Type B pancreatic cell (in vitro differentiated cells): ENCODE measurements at regions not wholly inside any gene's neighbourhood (a gene's known extent, or its start where the extent isn't known, plus 50 kb on each side); places are given as distances from the start of the nearest gene placed in this dataset.
"Not testable (repeated sequence)": the region's sequence is repeated elsewhere in the genome, so short reads cannot be mapped to it uniquely, and the experiment has no call there.

Source experiments
- DNase-seq: peaks from one replicate; pipeline ENCODE4 v3.0.0; 2021; ENCODE audit warnings: mixed read lengths; ENCODE audit not compliant: unreplicated experiment; ENCODE audit errors: extremely low spot score
- H3K27ac Mint-ChIP-seq: 2 replicates; pipeline ENCODE4 v1.8.0; 2021; ENCODE audit warnings: mild to moderate bottlenecking, mixed read lengths
- H3K27me3 Mint-ChIP-seq: 2 replicates; pipeline ENCODE4 v1.8.0; 2021; ENCODE audit warnings: mixed read lengths
- H3K36me3 Mint-ChIP-seq: 2 replicates; pipeline ENCODE4 v1.8.0; 2021; ENCODE audit warnings: mixed read lengths
- H3K4me1 Mint-ChIP-seq: one replicate; pipeline ENCODE4 v1.8.0; 2021; ENCODE audit warnings: mixed read lengths; ENCODE audit not compliant: unreplicated experiment
- H3K4me3 Mint-ChIP-seq: 2 replicates; pipeline ENCODE4 v1.8.0; 2021; ENCODE audit warnings: mild to moderate bottlenecking, mixed read lengths
- H3K9me3 Mint-ChIP-seq: 2 replicates; pipeline ENCODE4 v1.8.0; 2021; ENCODE audit warnings: mixed read lengths
- TF ChIP-seq, protein P1 (sequence below): fragments of 200-600 bp; sonication (generic); conservative IDR thresholded peaks from 2 replicates; pipeline ENCODE4 v1.5.0; 2021; ENCODE audit warnings: antibody characterized with exemption, mild to moderate bottlenecking

- peaks cover 2% of the 10 kb centered on the region for H3K36me3 Mint-ChIP-seq
- H3K27ac Mint-ChIP-seq, result no peak overlapping the region
- TF ChIP-seq, protein P1, sequence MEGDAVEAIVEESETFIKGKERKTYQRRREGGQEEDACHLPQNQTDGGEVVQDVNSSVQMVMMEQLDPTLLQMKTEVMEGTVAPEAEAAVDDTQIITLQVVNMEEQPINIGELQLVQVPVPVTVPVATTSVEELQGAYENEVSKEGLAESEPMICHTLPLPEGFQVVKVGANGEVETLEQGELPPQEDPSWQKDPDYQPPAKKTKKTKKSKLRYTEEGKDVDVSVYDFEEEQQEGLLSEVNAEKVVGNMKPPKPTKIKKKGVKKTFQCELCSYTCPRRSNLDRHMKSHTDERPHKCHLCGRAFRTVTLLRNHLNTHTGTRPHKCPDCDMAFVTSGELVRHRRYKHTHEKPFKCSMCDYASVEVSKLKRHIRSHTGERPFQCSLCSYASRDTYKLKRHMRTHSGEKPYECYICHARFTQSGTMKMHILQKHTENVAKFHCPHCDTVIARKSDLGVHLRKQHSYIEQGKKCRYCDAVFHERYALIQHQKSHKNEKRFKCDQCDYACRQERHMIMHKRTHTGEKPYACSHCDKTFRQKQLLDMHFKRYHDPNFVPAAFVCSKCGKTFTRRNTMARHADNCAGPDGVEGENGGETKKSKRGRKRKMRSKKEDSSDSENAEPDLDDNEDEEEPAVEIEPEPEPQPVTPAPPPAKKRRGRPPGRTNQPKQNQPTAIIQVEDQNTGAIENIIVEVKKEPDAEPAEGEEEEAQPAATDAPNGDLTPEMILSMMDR, result no peak
- no peak for DNase-seq
- H3K27me3 Mint-ChIP-seq, result no peaks in the 10 kb centered on the region
- H3K9me3 Mint-ChIP-seq, result peaks cover 3% of the 10 kb centered on the region
- H3K4me3 Mint-ChIP-seq, result no peak overlapping the region
- no peaks in the 10 kb centered on the region for H3K4me1 Mint-ChIP-seq
These were observed 1610.3 kb upstream of the NUDT12 start for GRCh38 chr5:105172918-105173317.

- TF ChIP-seq, protein P1, result no peak
- Mint-ChIP-seq H3K36me3 (peaks cover 4% of the 10 kb centered on the region), H3K27me3 (no peaks in the 10 kb centered on the region), H3K4me3 (no peak overlapping the region), H3K27ac (no peak overlapping the region), H3K9me3 (peaks cover 5% of the 10 kb centered on the region), H3K4me1 (no peaks in the 10 kb centered on the region)
- no peak for DNase-seq
These were observed 1606.2 kb upstream of the NUDT12 start for GRCh38 chr5:105168806-105169205.

- DNase-seq, result no peak
- TF ChIP-seq, protein P1, result no peak
- H3K4me3 Mint-ChIP-seq, result peak overlapping the region; percentile 12
- no peaks in the 10 kb centered on the region for H3K4me1 Mint-ChIP-seq
- H3K27me3 Mint-ChIP-seq, result no peaks in the 10 kb centered on the region
- H3K36me3 Mint-ChIP-seq, result peaks cover 4% of the 10 kb centered on the region
- peak overlapping the region; percentile 15 for H3K27ac Mint-ChIP-seq
- peaks cover 5% of the 10 kb centered on the region for H3K9me3 Mint-ChIP-seq
These were observed 1604.5 kb upstream of the NUDT12 start for GRCh38 chr5:105167092-105167491.

DNA sequence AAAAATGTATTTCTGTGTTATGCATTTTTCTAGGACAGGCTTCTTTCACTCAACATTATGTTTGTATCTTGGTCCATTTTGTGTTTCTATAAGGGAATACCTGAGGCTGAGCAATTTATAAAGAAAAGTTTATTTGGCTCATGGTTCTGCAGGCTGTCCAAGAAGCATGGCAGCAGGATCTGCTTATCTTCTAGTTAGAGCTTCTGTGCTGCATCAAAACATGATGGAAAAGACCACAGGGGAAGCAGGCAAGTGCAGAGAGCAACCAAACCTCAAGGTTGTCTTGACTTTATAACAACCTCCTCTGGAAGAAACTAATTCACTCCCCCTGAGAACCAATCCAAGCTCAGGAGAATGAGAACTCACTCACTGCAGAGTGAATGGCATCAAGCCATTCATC, 1601.0 kb upstream of the NUDT12 start:
- TF ChIP-seq, protein P1, result no peak
- no peaks in the 10 kb centered on the region for H3K4me1 Mint-ChIP-seq
- DNase-seq, result no peak
- H3K9me3 Mint-ChIP-seq, result peaks cover 5% of the 10 kb centered on the region
- H3K36me3 Mint-ChIP-seq, result peaks cover 4% of the 10 kb centered on the region
- H3K4me3 Mint-ChIP-seq, result no peak overlapping the region
- H3K27me3 Mint-ChIP-seq, result no peaks in the 10 kb centered on the region
- H3K27ac Mint-ChIP-seq, result no peak overlapping the region

GRCh38 chr5:105162557-105162956, 1600.0 kb upstream of the NUDT12 start:
- H3K36me3 Mint-ChIP-seq, H3K4me3 Mint-ChIP-seq, DNase-seq, H3K4me1 Mint-ChIP-seq, H3K27me3 Mint-ChIP-seq, H3K27ac Mint-ChIP-seq, H3K9me3 Mint-ChIP-seq: not testable (repeated sequence)

- no peak overlapping the region for H3K27ac Mint-ChIP-seq
- no peak for DNase-seq
- H3K9me3 Mint-ChIP-seq, result peaks cover 4% of the 10 kb centered on the region
- no peak overlapping the region for H3K4me3 Mint-ChIP-seq
- peaks cover 6% of the 10 kb centered on the region for H3K36me3 Mint-ChIP-seq
- TF ChIP-seq, protein P1, result no peak
- no peaks in the 10 kb centered on the region for H3K4me1 Mint-ChIP-seq
- no peaks in the 10 kb centered on the region for H3K27me3 Mint-ChIP-seq
These were observed 1595.9 kb upstream of the NUDT12 start for GRCh38 chr5:105158526-105158925.
